HFFc6 (cell line): ENCODE measurements at regions not wholly inside any gene's neighbourhood (a gene's known extent, or its start where the extent isn't known, plus 50 kb on each side); places are given as distances from the start of the nearest gene placed in this dataset.
"Not testable (repeated sequence)": the region's sequence is repeated elsewhere in the genome, so short reads cannot be mapped to it uniquely, and the experiment has no call there.

Experiments used
- DNase-seq: peaks from one replicate; pipeline ENCODE4 v3.0.0-alpha.2; 2018
- H3K27ac Mint-ChIP-seq: 2 replicates; pipeline ENCODE4 v1.8.0; 2020; ENCODE audit warnings: mild to moderate bottlenecking, mixed read lengths
- H3K27me3 Mint-ChIP-seq: 2 replicates; pipeline ENCODE4 v1.8.0; 2021; ENCODE audit warnings: mild to moderate bottlenecking, moderate library complexity, mixed read lengths; ENCODE audit not compliant: insufficient read depth
- H3K36me3 Mint-ChIP-seq: 2 replicates; pipeline ENCODE4 v1.8.0; 2021; ENCODE audit warnings: low read depth, mixed read lengths
- H3K4me1 Mint-ChIP-seq: 2 replicates; pipeline ENCODE4 v1.8.0; 2020; ENCODE audit warnings: low read depth, mixed read lengths
- H3K4me3 Mint-ChIP-seq: 2 replicates; pipeline ENCODE4 v1.8.0; 2020; ENCODE audit warnings: mild to moderate bottlenecking, moderate library complexity, mixed read lengths
- H3K9me3 Mint-ChIP-seq: 2 replicates; pipeline ENCODE4 v1.8.0; 2020; ENCODE audit warnings: mild to moderate bottlenecking, mixed read lengths
- CTCF ChIP-seq: fragments of 200-600 bp; sonication (generic); IDR thresholded peaks from 2 replicates; pipeline ENCODE4 v1.5.0; 2021; ENCODE audit warnings: antibody characterized with exemption, mild to moderate bottlenecking

GRCh38 chr1:115526900-115527299, 114.9 kb upstream of the VANGL1 start:
- Mint-ChIP-seq H3K27ac (no peak overlapping the region), H3K4me3 (no peak overlapping the region), H3K4me1 (peaks cover 59% of the 10 kb centered on the region), H3K36me3 (no peaks in the 10 kb centered on the region), H3K9me3 (no peaks in the 10 kb centered on the region), H3K27me3 (no peaks in the 10 kb centered on the region)
- no peak for DNase-seq
- no peak for TF ChIP-seq CTCF

- peaks cover 6% of the 10 kb centered on the region; the same call in 1 of the 2 replicates for H3K36me3 Mint-ChIP-seq
- DNase-seq: no peak
- H3K27me3 Mint-ChIP-seq: no peaks in the 10 kb centered on the region; the same call in 1 of the 2 replicates
- no peak overlapping the region for H3K4me3 Mint-ChIP-seq
- peaks cover 39% of the 10 kb centered on the region for H3K4me1 Mint-ChIP-seq
- H3K9me3 Mint-ChIP-seq: no peaks in the 10 kb centered on the region
- no peak overlapping the region for H3K27ac Mint-ChIP-seq
- no peak for TF ChIP-seq CTCF
These were observed 117.5 kb upstream of the VANGL1 start for GRCh38 chr1:115524236-115524635.

DNA sequence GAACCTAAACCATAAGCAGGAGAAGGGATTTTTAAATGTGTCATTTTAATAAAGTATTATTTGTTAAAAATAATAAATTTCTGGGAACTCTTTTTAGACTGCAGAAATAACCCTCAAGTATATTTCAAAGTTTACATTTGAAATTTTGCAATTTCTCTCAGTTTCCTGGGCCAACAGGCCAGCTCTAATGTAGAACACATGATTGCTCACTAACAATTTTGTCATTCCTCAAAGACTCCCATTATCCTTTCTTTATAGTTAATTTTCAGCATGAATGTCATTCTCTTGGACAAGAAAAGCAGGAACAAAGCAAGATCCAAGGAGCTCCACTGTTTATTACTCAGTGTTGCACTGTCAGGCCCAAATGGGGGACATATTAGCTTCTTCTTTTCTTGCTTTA, 119.4 kb upstream of the VANGL1 start:
- H3K4me1 Mint-ChIP-seq: peaks cover 23% of the 10 kb centered on the region
- no peaks in the 10 kb centered on the region for H3K9me3 Mint-ChIP-seq
- H3K4me3 Mint-ChIP-seq: no peak overlapping the region
- no peaks in the 10 kb centered on the region; the same call in 1 of the 2 replicates for H3K27me3 Mint-ChIP-seq
- peaks cover 6% of the 10 kb centered on the region; the same call in 1 of the 2 replicates for H3K36me3 Mint-ChIP-seq
- no peak overlapping the region for H3K27ac Mint-ChIP-seq
- no peak for TF ChIP-seq CTCF
- no peak for DNase-seq

DNA sequence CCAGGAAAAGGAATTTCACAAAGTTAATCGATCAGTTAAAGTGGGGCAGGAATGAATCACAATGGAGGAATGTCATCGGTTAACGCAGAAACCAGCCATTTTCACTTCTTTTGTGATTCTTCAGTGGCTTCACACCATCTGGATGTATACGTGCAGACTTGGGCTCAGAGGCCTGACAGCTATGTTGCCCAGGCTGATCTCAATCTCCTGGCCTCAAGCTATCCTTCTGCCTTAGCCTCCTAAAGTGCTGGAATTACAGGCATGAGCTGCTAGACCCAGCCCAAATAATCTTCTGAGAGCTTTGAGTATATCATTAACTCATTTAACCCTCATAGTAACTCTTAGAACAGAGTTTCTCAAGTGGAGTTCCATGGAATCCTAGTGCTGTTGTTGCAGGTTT, 126.5 kb upstream of the VANGL1 start:
- no peak overlapping the region for H3K27ac Mint-ChIP-seq
- TF ChIP-seq CTCF: no peak
- peaks cover 6% of the 10 kb centered on the region for H3K4me1 Mint-ChIP-seq
- H3K9me3 Mint-ChIP-seq: no peaks in the 10 kb centered on the region
- no peak for DNase-seq
- H3K4me3 Mint-ChIP-seq: no peak overlapping the region
- no peaks in the 10 kb centered on the region for H3K27me3 Mint-ChIP-seq
- H3K36me3 Mint-ChIP-seq: peaks cover 3% of the 10 kb centered on the region; the same call in 1 of the 2 replicates

GRCh38 chr1:115510226-115510625, 131.5 kb upstream of the VANGL1 start:
- H3K36me3 Mint-ChIP-seq, H3K4me1 Mint-ChIP-seq, H3K9me3 Mint-ChIP-seq, H3K27me3 Mint-ChIP-seq, H3K4me3 Mint-ChIP-seq, H3K27ac Mint-ChIP-seq: not testable (repeated sequence)
- peak; percentile 83 for DNase-seq

DNA sequence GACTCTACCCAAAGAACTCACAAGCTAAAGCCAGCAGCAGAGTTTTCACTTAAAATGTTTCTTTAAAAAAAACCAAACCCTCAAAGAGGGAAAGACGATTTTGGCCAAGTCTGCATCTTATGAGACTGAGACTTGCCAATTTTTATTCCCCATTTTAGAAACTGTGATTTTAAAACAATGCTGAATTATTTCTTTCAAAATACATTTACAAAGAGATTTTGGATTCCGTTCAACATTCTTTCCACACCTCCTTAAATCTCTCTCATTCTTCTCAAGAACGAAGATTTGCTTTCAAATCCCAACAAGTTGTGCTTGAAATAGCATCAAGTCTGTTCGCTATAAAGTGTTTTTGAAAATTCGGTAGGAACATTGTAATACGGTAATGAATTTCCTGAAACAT, 133.9 kb upstream of the VANGL1 start:
- no peak overlapping the region for H3K4me3 Mint-ChIP-seq
- no peaks in the 10 kb centered on the region for H3K9me3 Mint-ChIP-seq
- no peak overlapping the region for H3K27ac Mint-ChIP-seq
- DNase-seq: no peak
- H3K36me3 Mint-ChIP-seq: no peaks in the 10 kb centered on the region; the same call in 1 of the 2 replicates
- no peak for TF ChIP-seq CTCF
- peaks cover 3% of the 10 kb centered on the region; the same call in 1 of the 2 replicates for H3K27me3 Mint-ChIP-seq
- H3K4me1 Mint-ChIP-seq: peaks cover 21% of the 10 kb centered on the region
